ENCODE measurements at regions not wholly inside any gene's neighbourhood (a gene's known extent, or its start where the extent isn't known, plus 50 kb on each side); places are given as distances from the start of the nearest gene placed in this dataset.

- no peaks in the 10 kb centered on the region for H3K27me3 ChIP-seq
- H3K27ac ChIP-seq: no peak overlapping the region
- DNase-seq (ENCODE audit: low spot score in 2 of 2): no peak
- TF ChIP-seq CTCF (IDR thresholded peaks at IDR 0.05) (no peak), POLR2A (IDR thresholded peaks at IDR 0.05) (no peak), POLR2AphosphoS5 (IDR thresholded peaks at IDR 0.05) (no peak)
- no peaks in the 10 kb centered on the region for H3K9me3 ChIP-seq
- intact Hi-C loops (cut with DNase I; ENCODE audit: low total_unique reads): no loop called here
- no peaks in the 10 kb centered on the region for H3K4me1 ChIP-seq
- no peaks in the 10 kb centered on the region for H3K36me3 ChIP-seq
- H3K4me3 ChIP-seq: no peak overlapping the region
Measured at GRCh38 chr9:94014920-94015319, 59.8 kb upstream of the BARX1 start.

GRCh38 chr9:94014066-94014654 lies 59.0 kb upstream of the BARX1 start:
- no peak for DNase-seq (ENCODE audit: low spot score in 2 of 2)
- no peak overlapping the region for H3K27ac ChIP-seq
- no peak overlapping the region for H3K4me3 ChIP-seq
- H3K27me3 ChIP-seq: no peaks in the 10 kb centered on the region
- H3K4me1 ChIP-seq: no peaks in the 10 kb centered on the region
- H3K9me3 ChIP-seq: no peaks in the 10 kb centered on the region
- intact Hi-C loops (cut with DNase I; ENCODE audit: low total_unique reads): no loop called here
- TF ChIP-seq CTCF (IDR thresholded peaks at IDR 0.05): peak; percentile 33 to 43 (median 42)
- TF ChIP-seq POLR2AphosphoS5 (IDR thresholded peaks at IDR 0.05): no peak
- no peak for TF ChIP-seq POLR2A (IDR thresholded peaks at IDR 0.05)
- no peaks in the 10 kb centered on the region for H3K36me3 ChIP-seq

GRCh38 chr9:94010980-94011533 lies 55.9 kb upstream of the BARX1 start:
- H3K27me3 ChIP-seq: no peaks in the 10 kb centered on the region
- intact Hi-C loops (cut with DNase I; ENCODE audit: low total_unique reads): no loop called here
- H3K27ac ChIP-seq: no peak overlapping the region
- no peaks in the 10 kb centered on the region for H3K36me3 ChIP-seq
- H3K4me1 ChIP-seq: no peaks in the 10 kb centered on the region
- no peak for DNase-seq (ENCODE audit: low spot score in 2 of 2)
- no peak overlapping the region for H3K4me3 ChIP-seq
- H3K9me3 ChIP-seq: no peaks in the 10 kb centered on the region
- no peak for TF ChIP-seq POLR2AphosphoS5 (IDR thresholded peaks at IDR 0.05)
- TF ChIP-seq POLR2A (IDR thresholded peaks at IDR 0.05): no peak
- no peak for TF ChIP-seq CTCF (IDR thresholded peaks at IDR 0.05)

GRCh38 chr9:94005272-94005901 lies 50.2 kb upstream of the BARX1 start:
- Histone ChIP-seq H3K27me3 (no peaks in the 10 kb centered on the region), H3K4me1 (no peaks in the 10 kb centered on the region), H3K9me3 (no peaks in the 10 kb centered on the region), H3K27ac (no peak overlapping the region), H3K4me3 (no peak overlapping the region), H3K36me3 (no peaks in the 10 kb centered on the region)
- TF ChIP-seq POLR2A (IDR thresholded peaks at IDR 0.05) (no peak), POLR2AphosphoS5 (IDR thresholded peaks at IDR 0.05) (no peak), CTCF (IDR thresholded peaks at IDR 0.05) (no peak)
- intact Hi-C loops (cut with DNase I; ENCODE audit: low total_unique reads): no loop called here
- no peak for DNase-seq (ENCODE audit: low spot score in 2 of 2)

All from breast epithelium (tissue), 4 donors.